Right forelimb (tissue), 1 donor: ENCODE measurements at regions not wholly inside any gene's neighbourhood (a gene's known extent, or its start where the extent isn't known, plus 50 kb on each side); places are given as distances from the start of the nearest gene placed in this dataset.

Experiments
- DNase-seq: peaks from one replicate; pipeline ENCODE4 v3.0.0-alpha.2; 2018

DNA sequence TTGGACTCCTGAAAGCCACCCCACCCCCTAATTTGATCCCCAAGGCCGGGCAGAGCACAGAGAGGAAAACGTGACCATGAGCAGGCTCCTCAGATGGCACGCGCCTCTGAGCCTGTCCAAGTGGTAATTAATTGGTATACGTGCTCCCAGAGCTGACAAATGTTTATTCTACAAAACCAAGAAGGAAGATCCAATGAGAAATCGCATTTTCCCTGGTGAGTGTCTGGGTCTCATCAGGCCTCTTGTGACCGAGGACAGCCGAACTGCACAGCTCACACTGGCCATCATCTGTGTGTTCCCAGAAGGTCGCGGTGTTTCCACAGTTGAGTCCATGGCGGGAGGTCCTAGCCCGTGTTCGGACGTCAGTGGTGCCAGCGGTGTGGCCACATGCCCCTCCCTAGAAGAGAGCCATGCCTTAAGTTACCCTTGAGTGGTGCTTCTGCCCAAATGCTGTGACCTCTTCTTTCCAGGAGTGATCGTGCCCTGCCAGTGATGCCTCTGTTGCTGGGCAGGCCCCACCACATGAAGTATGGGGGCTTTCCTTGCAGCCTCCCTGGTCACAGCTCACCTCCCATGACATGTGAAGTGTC is 317.5 kb upstream of the RTL1 start:
- peak; percentile 26 for DNase-seq

GRCh38 chr14:101221549-101222160 is 318.1 kb upstream of the RTL1 start:
- peak; percentile 10 for DNase-seq

DNA sequence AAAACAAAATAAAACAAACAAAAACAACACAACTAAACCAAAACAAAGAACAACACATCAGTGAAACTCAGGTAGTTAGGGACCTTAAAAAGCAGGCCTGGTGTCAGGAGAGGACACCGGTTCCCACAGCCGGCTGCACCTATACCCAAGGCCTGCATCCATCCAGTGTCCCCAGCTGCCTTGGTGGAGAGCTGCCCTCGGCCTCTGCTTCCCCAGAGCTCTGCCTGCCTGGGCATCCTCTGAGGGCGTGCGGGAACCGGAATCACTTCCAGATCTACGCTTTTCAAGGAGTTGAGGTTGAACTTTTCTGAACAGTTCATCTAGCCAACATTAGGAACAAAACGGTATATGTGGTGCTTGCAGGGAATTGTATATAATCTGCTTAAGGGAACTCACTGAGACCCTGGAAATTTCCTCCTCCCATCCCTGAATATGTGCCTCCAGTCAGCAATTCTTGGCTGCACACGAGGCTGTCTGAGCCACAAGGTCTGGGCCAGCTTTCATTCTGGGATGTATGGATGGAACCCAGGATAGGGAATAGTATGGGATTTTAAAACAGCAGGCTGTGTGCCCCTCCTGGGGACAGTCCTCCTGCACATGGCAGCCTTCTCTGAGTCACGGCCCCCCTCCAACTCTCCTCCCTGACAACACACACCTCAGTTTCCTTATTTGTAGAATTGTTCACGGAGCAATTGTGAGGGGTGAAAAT is 319.0 kb upstream of the RTL1 start:
- DNase-seq, result peak; percentile 57

- peak; percentile 27 for DNase-seq
Measured at GRCh38 chr14:101223127-101223526, 319.6 kb upstream of the RTL1 start.

DNA sequence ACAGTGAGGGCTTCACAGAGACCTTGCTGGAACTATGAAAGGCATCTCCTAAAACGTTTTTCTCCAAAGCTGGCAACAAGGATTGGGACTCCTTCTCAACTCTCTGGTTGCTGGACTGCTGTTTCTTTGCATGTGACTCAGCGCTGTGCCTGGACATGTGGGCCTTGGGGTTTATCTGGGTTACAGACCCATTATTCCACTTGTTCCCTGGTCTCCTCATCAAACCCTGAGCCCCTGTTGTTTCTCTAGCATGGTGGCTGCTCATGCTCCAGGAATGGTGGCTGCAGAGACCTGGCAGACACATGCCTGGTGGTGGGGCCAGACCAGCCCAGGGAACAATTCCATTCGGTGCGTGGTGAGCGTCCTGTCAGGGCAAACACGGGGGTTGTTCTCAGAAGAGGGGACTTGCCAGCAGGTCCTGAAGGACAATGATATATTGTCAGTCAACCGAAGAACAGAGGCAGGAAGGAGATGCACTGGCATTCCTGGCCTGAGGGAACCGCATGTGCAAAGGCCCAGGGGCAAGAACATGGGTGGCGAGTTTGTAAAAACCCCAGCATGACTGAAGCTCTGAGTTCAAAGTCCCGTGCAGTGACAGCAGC is 320.1 kb upstream of the RTL1 start:
- peak; percentile 10 for DNase-seq

GRCh38 chr14:101224356-101225156 is 321.0 kb upstream of the RTL1 start:
- peak; percentile 71 for DNase-seq

GRCh38 chr14:101225157-101226152 is 321.9 kb upstream of the RTL1 start:
- peak; percentile 71 for DNase-seq

GRCh38 chr14:101226265-101226602 is 322.7 kb upstream of the RTL1 start:
- DNase-seq, result no peak

GRCh38 chr14:101226603-101227425 is 323.3 kb upstream of the RTL1 start:
- peak; percentile 58 for DNase-seq

- peak; percentile 41 for DNase-seq
Measured at GRCh38 chr14:101227611-101228594, 324.4 kb upstream of the RTL1 start.

DNA sequence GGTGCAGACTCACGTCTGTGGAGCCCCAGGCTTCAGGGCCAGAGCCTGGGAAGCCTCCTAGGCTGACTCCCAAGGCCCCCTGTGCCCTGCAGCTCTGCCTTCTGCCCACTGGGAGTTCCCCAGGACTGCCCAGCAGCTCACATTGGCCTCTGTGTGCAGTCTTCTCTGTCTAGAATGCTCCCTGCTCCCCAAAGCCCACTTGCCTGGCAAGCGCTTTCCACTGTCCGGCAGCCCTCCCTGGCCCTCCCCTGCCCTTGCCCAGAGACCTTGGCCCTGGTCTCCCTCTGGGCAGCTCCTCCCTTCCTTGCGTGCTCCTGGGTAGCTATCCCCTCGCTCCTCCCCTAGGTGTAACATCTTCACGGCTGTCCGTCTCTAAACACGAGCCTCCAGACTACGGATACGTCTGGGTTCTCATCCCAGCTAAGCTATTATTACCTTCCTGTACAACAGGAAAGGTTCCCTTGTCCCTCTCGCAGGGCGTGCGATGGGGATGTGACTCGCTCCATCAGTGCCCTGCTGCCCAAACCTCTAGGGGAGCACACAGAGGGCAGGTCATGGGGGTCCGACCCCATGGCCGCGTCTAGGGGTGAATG is 325.5 kb upstream of the RTL1 start:
- peak; percentile 41 for DNase-seq

DNA sequence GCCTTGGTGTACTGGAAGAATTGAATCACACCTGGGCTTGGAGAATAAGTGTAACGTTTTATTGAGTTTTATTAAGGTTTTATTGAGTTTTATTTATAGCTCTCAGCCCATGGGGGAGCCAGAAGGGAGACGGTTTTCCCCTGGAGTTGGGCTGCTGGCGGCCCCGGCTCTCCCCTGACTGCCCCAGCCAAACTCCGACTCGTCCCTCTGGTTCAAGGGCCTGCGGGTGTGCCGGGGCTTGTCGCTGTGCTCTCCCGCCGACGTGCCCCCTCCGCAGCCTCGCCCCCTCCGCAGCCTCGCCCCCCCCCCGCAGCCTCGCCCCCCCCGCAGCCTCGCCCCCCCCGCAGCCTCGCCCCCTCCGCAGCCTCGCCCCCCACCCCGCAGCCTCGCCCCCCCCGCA is 326.1 kb upstream of the RTL1 start:
- DNase-seq, result peak; percentile 33

GRCh38 chr14:101230161-101230850 is 326.8 kb upstream of the RTL1 start:
- peak; percentile 25 for DNase-seq

DNA sequence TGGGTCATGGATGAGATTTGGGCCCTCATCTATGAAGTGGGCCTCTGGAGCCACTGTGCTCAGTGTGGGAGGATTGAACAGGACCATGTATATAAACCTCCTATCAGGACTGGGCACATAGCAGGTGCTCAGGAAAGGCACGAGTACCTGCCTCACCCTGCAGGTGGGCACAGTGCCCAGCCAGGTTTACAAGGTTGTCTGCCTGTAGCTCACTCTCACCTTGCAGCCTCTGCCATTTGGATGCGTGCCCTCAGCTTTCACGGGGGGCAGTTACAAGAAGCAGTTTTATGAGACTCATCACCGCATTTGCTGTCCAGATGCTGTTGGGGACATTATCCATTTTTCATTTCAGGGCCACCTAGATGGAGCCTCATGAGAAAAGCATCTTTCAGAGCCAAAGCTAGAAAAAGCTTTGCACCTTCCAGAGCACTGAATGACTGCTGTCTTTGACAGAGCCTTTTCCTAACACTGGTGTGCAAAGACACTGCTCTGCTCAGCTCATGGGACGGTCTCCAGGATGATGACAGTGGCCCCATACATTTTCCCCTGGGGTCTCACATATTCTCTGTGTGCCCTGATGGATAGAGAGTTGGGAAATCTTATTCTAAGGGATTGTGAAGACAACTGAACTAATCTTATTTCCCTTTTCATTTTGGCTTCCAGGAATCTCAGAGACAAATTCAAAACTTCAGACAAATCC is 327.5 kb upstream of the RTL1 start:
- no peak for DNase-seq

GRCh38 chr14:101231828-101232227 is 328.3 kb upstream of the RTL1 start:
- peak; percentile 22 for DNase-seq

DNA sequence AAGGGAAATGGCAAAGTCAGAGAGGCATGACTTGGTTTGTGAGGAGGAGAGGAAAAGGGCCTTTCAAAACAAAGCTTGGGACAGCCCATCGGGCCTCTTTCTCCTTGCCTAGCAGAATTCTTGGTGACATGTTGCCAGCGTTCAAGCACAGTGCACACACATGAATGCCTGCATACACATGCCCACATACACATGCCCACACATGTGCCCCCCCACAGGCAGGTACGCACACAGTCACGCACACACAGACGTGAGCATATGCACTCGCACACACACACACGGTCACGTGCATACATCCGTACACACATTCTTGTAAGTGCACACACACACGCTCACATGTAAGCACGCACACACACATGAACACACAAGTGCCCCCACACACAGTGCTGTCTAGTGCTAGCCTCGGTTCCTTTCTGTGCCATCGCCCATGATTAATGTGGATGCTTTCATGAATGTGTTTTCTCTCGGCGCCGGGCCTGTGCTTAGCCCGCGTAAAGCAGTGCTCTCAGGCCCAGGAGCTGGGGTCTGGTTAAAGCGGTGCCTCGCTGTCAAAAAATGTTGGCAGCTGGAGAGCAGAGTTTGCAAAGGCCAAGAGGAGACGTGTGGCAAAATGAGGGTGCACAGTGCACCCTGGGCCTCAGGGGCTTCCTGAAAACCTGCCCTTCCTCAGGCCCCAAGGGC is 328.8 kb upstream of the DIO3 start:
- DNase-seq, result peak; percentile 49

- DNase-seq, result peak; percentile 55
Measured at GRCh38 chr14:101233021-101233366, 328.3 kb upstream of the DIO3 start.
